ENCODE measurements at regions not wholly inside any gene's neighbourhood (a gene's known extent, or its start where the extent isn't known, plus 50 kb on each side); places are given as distances from the start of the nearest gene placed in this dataset.
"Not testable (repeated sequence)": the region's sequence is repeated elsewhere in the genome, so short reads cannot be mapped to it uniquely, and the experiment has no call there.

DNA sequence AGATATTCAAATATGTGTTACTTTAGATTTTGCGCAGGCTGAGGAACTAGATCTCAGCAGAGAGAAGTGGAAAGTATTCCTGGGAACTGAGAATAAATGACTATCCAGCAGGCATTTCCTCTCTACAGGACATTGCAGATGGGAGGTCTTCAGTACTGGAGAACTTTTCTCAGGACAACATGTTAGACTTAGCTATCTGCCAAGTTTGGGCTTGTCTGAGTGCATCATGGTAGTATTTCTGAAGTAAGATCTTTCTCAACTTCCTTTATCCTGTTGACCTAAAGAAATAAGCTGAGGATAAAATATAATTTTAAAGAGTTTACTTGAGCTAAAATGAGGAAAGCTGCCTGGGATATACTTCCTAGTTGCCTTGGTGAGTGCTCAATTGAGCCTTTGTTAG is 167.9 kb upstream of the BCHE start:
- DNase-seq = no peak

DNA sequence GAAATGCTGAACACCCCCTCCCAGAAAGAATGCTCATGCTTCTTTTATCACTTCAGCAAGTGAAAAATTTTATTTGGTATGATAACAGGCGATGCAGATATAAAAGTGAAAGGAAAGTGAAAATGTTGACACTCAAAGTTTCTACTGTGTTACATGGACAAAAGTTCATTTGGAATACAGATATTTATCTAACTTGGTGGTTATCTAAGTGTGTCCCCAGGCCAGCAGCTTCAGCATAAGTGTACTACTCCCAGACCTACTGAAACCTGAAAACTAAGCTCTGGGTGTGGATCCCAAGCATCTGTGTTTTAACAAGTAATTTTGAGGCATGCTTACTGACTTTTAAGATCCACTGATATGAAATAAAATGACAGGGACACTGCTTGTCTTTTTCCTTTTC is 157.1 kb upstream of the BCHE start:
- no peak for DNase-seq

DNA sequence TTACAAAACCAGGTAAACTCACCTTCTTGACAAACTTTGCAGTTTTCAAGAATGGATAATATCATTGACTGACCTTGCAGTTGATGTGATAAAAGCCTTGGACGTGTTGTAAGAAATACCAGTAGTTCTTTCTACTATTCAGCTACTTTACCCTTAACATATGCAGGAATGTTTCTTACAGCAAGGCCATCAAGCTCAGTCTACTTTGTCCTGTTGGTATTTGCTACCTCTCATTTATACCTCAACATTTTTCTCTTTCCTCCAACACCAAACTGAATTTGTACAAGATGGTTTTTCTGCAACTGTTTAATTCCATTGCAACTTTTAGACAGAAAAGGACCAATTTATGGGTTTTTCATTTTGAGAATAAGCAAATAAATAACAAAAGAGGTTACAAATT is 147.4 kb upstream of the BCHE start:
- DNase-seq = no peak

DNA sequence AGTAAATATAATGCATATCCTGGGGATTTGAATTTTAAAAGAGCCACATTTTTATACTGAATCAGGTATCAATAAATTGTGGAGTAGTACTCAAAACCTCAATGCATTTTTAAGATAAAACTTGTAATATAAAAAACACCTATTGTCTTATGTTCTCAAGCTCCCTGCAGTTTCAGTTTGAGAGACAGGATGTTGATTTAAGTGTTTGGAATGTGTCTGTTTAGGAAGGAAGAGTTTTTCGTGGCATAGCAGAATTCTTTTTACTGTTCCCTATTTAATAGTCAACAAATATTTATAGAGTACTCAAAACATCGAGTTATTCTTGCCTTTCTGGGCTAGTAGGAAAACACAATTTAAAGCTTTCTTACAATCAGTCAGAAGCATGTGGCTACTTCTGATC is 146.1 kb upstream of the BCHE start:
- no peak for DNase-seq

DNA sequence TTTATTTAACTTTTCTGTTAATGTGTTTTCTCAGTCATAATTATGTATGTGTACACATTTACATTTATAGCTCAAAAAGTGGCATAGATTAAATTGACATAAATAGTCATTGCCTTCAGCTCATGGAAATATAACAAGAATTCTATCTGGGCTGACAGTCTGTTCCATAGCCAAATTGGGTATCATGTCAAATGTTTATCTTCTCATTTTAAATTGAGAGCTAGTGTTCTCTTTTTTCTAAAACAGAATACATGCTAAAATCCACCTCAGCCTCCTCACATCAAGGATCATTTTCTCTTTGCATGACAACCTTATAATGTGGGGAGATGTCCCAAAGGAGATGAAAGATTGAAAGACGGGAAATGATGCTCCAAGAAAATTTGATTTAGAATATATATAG is 144.1 kb upstream of the BCHE start:
- DNase-seq = no peak

DNA sequence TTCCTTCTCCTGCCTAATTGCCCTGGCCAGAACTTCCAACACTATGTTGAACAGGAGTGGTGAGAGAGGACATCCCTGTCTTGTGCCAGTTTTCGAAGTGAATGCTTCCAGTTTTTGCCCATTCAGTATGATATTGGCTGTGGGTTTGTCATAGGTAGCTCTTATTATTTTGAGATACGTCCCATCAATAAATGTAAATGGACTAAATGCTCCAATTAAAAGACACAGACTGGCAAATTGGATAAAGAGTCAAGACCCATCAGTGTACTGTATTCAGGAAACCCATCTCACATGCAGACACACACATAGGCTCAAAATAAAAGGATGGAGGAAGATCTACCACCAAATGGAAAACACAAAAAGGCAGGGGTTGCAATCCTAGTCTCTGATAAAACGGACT is 123.6 kb upstream of the BCHE start:
- not testable (repeated sequence) for DNase-seq

DNA sequence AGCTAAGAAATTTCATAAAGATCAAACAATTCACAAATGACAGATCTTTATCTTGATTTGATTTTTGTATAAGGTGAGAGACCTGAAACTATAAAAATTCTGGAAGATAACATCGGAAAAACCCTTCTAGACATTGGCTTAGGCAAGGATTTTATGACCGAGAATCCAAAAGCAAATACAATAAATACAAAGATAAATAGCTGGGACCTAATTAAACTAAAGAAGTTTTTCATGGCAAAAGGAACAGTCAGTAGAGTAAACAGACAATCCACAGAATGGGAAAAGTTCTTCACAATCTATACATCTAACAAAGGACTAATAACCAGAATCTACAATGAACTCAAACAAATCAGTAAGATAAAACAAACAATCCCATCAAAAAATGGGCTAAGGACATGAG is 116.9 kb upstream of the BCHE start:
- DNase-seq = no peak

DNA sequence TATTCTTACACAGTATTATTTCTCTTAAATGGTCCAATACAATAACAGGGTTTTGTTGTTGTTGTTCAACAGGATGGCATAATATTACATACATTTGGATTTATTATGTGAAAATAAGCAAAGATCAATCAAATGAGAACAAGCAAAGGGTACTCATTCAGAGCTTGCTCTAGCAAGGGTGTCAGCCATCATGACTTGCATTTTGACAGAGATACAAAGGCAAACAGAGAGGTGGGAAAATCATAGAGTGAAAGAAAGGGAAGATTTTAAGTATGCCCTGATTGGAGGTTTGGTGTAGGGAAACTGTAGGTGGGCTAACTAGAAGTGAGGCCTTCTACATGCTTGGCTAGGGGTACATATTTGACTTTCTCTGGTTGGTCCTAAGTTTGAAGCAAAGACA is 109.1 kb upstream of the BCHE start:
- DNase-seq = no peak

DNA sequence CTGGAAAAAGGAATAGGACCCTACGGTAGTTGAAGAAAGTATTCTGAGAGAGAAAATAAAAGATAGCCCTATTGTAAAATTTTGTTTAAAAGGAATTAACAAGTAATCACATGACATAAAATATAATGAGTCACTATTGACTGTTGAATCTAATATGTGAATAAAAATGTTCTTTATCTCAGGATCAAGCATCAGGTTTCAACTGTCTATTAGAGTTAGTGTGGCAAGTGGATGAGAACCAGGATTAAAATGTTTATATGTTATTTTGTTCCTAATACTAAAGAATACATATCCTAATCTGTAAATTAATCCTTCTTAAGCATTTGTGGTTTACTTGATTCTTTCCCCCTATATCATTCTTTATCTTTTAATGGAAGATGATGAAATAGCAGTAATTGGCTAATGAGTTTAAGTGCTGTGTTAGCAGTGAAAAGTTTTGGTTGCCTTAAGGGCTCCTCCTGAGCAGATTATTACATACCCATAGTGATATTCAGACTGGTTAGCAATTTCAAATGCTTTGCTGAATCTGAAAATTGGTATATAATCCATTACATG is 101.8 kb upstream of the BCHE start:
- DNase-seq = no peak

DNA sequence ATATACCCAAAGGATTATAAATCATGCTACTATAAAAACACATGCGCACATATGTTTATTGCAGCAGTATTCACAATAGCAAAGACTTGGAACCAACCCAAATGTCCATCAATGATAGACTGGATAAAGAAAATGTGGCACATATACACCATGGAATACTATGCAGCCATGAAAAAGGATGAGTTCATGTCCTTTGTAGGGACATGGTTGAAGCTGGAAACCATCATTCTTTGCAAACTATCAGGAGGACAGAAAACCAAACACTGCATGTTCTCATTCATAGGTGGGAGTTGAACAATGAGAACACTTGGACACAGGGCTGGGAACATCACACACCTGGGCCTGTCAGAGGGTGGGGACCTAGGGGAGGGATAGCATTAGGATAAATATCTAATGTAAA is 98.9 kb upstream of the BCHE start:
- DNase-seq = not testable (repeated sequence)

DNA sequence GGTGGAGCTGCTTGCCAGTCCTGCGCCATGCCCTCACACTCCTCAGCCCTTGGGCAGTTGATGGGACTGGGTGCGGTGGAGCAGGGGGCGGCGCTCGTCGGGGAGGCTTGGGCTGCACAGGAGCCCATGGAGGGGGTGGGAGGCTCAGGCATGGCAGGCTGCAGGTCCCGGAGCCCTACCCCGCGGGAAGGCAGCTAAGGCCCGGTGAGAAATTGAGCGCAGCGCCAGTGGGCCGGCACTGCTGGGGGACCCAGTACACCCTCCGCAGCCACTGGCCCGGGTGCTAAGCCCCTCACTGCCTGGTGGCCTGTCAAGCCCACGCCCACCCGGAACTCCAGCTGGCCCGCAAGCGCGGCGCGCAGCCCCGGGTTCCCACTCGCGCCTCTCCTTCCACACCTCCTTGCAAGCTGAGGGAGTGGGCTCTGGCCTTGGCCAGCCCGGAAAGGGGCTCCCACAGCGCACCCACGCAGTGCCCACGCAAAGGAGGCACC is 87.1 kb upstream of the BCHE start:
- DNase-seq = not testable (repeated sequence)

DNA sequence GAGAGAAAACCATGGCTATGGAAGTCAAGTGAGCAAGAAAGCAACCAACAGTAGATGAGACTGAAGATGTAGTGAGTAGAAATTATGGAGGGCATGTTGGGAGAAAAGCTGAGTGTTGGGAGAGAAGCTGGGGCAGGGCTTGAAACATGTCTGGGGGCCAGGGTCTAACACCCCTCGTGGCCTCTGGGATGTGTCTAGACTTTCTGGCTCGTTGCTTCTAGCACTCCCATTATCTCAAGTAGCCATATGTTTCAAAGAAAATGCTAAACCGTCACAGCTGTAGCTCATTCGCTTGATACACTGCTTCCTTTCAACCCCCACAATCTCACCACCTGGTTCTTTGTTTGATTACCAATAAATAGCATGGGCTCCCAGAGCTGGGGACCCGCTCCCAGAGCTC is 83.8 kb upstream of the BCHE start:
- peak; percentile 21 for DNase-seq

DNA sequence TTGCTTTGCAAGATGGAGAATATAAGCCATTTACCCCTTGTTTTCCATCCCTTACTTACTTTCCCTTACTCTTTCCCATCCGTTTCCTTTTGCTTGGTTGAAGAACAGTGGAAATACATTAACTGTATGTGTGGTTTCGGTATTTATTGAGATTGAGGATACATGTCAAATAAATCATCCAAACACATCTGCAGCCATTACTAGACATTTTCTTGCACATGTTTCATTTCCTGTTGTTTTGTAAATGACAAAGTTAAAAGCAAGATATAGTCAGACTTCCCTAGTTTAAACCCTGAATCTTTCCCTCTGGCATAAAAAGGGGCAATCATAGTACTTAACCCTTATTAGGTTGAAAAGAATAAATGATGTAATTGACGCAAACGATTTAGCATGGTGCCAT is 82.1 kb upstream of the BCHE start:
- no peak for DNase-seq

DNA sequence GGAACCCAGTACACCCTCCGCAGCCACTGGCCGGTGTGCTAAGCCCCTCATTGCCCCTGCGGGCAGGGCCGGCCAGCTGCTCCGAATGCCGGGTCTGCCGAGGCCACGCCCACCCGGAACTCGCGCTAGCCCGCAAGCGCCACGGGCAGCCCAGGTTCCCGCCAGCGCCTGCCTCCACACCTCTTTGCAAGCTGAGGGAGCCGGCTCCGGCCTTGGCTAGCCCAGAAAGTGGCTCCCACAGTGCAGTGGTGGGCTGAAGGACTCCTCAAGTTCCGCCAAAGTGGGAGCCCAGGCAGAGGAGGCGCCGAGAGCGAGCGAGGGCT is 81.4 kb upstream of the BCHE start:
- no peak for DNase-seq

DNA sequence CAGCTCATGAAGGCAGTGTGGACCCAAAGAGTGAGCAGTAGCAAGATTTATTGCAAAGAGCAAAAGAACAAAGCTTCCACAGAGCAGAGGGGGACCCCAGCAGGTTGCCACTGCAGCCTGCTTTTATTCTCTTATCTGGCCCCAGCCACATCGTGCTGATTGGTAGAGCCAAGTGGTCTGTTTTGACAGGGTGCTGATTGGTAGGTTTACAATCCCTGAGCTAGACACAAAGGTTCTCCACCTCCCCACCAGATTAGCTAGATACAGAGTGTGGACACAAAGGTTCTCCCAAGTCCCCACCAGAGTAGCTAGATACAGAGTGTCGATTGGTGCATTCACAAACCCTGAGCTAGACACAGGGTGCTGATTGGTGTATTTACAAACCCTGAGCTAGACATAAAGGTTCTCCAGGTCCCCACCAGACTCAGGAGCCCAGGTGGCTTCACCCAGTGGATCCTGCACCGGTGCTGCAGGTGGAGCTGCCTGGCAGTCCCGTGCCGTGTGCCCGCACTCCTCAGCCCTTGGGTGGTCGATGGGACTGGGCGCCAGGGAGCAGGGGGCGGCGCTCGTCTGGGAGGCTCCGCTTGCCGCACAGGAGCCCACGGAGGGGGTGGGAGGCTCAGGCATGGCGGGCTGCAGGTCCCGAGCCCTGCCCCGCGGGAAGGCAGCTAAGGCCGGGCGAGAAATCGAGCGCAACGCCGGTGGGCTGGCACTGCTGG is 80.9 kb upstream of the BCHE start:
- DNase-seq = not testable (repeated sequence)

DNA sequence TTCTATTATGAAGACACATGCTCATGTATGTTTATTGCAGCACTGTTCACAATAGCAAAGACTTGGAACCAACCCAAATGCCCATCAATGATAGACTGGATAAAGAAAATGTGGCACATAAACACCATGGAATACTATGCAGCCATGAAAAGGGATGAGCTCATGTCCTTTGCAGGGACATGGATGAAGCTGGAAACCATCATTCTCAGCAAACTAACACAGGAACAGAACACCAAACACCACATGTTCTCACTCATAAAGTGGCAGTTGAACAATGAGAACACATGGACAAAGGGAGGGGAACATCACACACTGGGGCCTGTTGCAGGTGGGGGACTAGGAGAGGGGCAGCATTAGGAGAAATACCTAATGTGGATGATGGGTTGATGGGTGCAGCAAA is 77.9 kb upstream of the BCHE start:
- not testable (repeated sequence) for DNase-seq

DNA sequence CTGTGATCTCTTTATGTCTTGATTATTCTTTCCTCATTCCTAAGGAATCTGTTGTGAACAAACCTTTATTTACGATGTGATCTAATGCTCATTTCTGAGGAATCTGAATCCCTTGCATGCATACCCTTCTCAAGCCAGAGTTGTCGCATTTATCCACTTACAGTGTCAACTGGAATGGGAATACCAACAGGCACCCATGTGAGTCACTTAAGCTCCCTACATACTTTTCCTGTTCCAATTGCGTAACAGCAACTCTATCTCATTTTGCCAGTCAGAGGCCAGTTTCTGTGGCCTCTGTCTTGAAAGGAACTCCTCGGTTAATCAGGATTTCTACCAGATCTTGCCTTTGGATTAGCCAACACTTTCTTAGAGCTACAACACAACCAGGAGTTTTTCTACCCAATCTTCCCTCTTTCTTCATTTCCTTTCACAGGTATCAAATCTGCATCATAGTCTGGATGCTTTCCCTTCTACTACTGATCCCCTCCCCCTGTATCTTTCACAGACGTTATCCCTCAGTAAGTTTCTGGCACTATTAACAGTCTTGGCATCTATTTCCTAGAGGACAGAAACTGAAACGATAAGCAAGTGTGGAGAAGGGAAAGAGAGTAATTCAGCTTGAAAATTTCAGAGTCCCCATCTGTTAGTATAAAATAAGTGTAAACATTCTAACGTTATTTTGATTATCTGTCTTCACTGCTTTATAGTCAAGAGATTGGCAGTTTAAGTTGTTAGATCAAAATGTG is 66.8 kb upstream of the BCHE start:
- no peak for DNase-seq

DNA sequence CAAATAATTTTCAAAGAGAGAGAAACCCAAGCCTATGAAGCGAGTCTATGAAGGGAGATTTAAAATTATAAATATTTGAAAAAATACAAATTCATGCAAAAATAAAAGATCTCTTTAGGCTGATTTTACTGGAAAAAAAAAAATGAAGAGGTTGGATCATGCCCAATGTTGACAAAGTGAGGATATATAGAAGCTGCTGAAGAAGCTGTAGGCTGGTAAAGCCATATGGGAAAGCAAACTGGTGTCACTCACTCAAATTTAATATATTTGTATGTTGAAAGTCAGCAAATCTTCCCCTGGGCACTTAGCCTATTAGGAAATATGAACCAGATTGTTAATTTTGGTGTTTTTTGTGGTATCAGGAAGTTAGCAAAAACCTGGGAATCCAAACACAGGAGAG is 61.8 kb upstream of the BCHE start:
- no peak for DNase-seq

DNA sequence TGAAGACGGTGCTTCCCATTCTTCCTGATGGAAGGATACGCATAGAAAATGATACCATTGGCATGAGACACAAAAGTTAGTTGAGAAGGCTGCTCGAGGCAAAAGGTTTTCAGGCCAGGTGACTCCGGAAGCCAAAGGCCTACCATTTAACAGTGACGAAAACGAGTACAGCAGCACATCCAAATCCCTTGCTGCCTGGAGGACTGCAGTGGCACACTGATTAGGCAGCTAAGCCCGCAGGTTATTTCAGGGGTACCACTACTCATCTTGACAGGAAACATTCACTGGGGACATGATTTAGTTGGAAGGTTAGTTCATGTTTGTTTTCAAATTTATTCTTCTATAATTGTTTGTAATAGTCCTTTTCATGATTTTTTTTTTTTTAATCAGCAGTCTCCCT is 59.9 kb upstream of the BCHE start:
- no peak for DNase-seq

DNA sequence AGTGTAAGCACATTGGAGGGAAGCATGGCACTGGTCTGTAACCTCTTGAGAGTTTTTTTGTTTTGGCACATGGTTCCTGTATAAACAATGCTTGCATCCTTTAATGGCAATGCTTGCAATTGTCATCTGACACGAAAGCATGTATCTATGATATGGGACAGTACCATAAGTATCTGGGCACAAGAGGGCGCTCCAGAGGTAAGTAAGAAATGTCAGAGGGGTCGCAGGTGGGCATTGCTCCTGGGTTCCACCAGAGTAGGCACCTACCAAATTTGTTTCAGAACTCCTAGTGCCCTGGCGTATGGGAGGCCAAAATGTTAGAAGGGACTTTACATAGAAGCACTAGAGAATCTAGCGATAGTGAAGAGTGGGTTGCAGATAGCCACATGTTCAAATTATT is 58.7 kb upstream of the BCHE start:
- DNase-seq = no peak

DNA sequence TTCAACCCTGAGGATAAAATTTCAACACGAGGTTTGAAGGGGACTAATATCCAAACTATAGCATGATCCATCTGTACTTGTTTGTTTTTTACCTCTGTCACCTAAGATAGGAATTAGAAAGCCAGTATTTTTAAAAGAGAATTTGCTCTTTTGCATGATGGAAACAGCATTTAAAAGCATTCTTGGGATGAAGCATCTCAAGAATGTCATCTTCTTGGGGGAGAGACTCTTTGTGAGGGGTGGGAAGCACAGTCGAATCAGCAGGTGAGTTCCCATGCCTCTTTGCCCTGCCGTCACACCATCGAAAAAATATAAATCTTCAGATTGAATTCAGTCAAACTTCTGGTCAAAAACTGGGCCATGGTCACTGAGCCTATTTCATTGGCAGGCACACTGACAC is 55.3 kb upstream of the BCHE start:
- DNase-seq = no peak

Data from DMS 273 treated with DMSO at 0.1 percent for 48 hours (cell line).